ENCODE measurements at regions not wholly inside any gene's neighbourhood (a gene's known extent, or its start where the extent isn't known, plus 50 kb on each side); places are given as distances from the start of the nearest gene placed in this dataset.

DNA sequence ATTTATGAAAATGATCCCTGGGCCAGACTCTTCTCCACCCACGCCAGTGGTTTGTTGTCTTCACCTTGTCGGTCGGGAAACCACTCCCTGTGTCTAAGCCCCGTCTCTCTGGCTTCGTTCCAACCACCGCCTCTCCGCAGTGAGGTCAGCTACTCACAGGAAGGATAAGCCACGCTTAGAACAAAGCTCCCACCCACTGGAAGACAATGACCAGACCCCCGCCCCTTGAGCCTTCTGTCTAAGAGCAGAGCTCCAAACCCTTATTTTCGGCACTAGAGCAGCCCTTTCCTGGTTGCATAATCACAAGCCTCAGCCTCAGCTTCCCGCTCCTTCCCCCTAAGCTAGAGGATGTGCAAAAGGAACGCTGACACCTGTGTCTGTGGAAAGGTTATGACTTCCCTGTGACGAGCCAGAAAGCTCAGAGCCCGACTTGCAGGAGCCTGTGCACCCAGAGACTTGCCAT lies 114.9 kb upstream of the MEF2A start (continued):
- no peak for TF ChIP-seq CTBP2 (IDR thresholded peaks at IDR 0.05; ENCODE audit: borderline replicate concordance, insufficient read depth, insufficient read length, low read length)

All from H1 (cell line).